Activated T-helper 1 cell treated with anti-CD3 and anti-CD28 coated beads, Interleukin-12 subunit alpha, Interleukin-12 subunit beta, Interleukin-2, Interleukin-4 antibody, amounts not matched to agents 30 ng/mL and 10 ng/mL and 1 ng/mL, durations not matched to agents 14 hours and 24 hours and 36 hours (primary cell): ENCODE measurements at regions not wholly inside any gene's neighbourhood (a gene's known extent, or its start where the extent isn't known, plus 50 kb on each side); places are given as distances from the start of the nearest gene placed in this dataset.

Experiments
- DNase-seq: peaks from one replicate; pipeline ENCODE4 v3.0.0; 2021; ENCODE audit warnings: low spot score
- H3K27ac Mint-ChIP-seq: one replicate; pipeline ENCODE4 v1.8.0; 2021; ENCODE audit warnings: mild to moderate bottlenecking, mixed read lengths
- H3K27me3 Mint-ChIP-seq: one replicate; pipeline ENCODE4 v1.8.0; 2022; ENCODE audit warnings: mild to moderate bottlenecking, moderate library complexity, mixed read lengths; ENCODE audit not compliant: insufficient read depth
- H3K36me3 Mint-ChIP-seq: one replicate; pipeline ENCODE4 v1.8.0; 2021; ENCODE audit warnings: low read depth, mixed read lengths
- H3K4me1 Mint-ChIP-seq: one replicate; pipeline ENCODE4 v1.8.0; 2021; ENCODE audit warnings: low read depth, mixed read lengths
- H3K4me3 Mint-ChIP-seq: one replicate; pipeline ENCODE4 v1.8.0; 2021; ENCODE audit warnings: mild to moderate bottlenecking, moderate library complexity, mixed read lengths
- H3K9me3 Mint-ChIP-seq: one replicate; pipeline ENCODE4 v1.8.0; 2021; ENCODE audit warnings: mixed read lengths
- intact Hi-C: fragments of 100-400 bp; cut with micrococcal nuclease; formaldehyde crosslinking; loops from one replicate; pipeline ENCODE4 v1.15.1; 2024

- peaks cover 16% of the 10 kb centered on the region for H3K27me3 Mint-ChIP-seq
- DNase-seq, result no peak
- no peaks in the 10 kb centered on the region for H3K9me3 Mint-ChIP-seq
- intact Hi-C loops, result no loop called here
- peak overlapping the region; percentile 55 for H3K4me3 Mint-ChIP-seq
- H3K36me3 Mint-ChIP-seq, result no peaks in the 10 kb centered on the region
- no peak overlapping the region for H3K27ac Mint-ChIP-seq
- H3K4me1 Mint-ChIP-seq, result peaks cover 45% of the 10 kb centered on the region
These were observed 229.2 kb downstream of the UACA start for GRCh38 chr15:70533931-70534742.

GRCh38 chr15:70532531-70533186 lies 230.7 kb downstream of the UACA start:
- peaks cover 5% of the 10 kb centered on the region for H3K36me3 Mint-ChIP-seq
- peaks cover 59% of the 10 kb centered on the region for H3K4me1 Mint-ChIP-seq
- intact Hi-C loops, result no loop called here
- H3K27ac Mint-ChIP-seq, result no peak overlapping the region
- no peak overlapping the region for H3K4me3 Mint-ChIP-seq
- no peak for DNase-seq
- peaks cover 13% of the 10 kb centered on the region for H3K27me3 Mint-ChIP-seq
- H3K9me3 Mint-ChIP-seq, result no peaks in the 10 kb centered on the region

- peaks cover 63% of the 10 kb centered on the region for H3K4me1 Mint-ChIP-seq
- H3K36me3 Mint-ChIP-seq, result peaks cover 5% of the 10 kb centered on the region
- H3K4me3 Mint-ChIP-seq, result no peak overlapping the region
- DNase-seq, result no peak
- no peak overlapping the region for H3K27ac Mint-ChIP-seq
- H3K9me3 Mint-ChIP-seq, result no peaks in the 10 kb centered on the region
- intact Hi-C loops, result no loop called here
- H3K27me3 Mint-ChIP-seq, result peaks cover 12% of the 10 kb centered on the region
These were observed 231.8 kb downstream of the UACA start for GRCh38 chr15:70531576-70531975.

- H3K36me3 Mint-ChIP-seq, result peaks cover 5% of the 10 kb centered on the region
- H3K9me3 Mint-ChIP-seq, result no peaks in the 10 kb centered on the region
- peaks cover 12% of the 10 kb centered on the region for H3K27me3 Mint-ChIP-seq
- intact Hi-C loops, result no loop called here
- DNase-seq, result no peak
- H3K27ac Mint-ChIP-seq, result no peak overlapping the region
- no peak overlapping the region for H3K4me3 Mint-ChIP-seq
- H3K4me1 Mint-ChIP-seq, result peaks cover 56% of the 10 kb centered on the region
These were observed 232.5 kb downstream of the UACA start for GRCh38 chr15:70530906-70531305.

- H3K4me3 Mint-ChIP-seq, result no peak overlapping the region
- intact Hi-C loops, result no loop called here
- peaks cover 52% of the 10 kb centered on the region for H3K4me1 Mint-ChIP-seq
- peaks cover 5% of the 10 kb centered on the region for H3K36me3 Mint-ChIP-seq
- no peak overlapping the region for H3K27ac Mint-ChIP-seq
- no peak for DNase-seq
- H3K27me3 Mint-ChIP-seq, result peaks cover 12% of the 10 kb centered on the region
- no peaks in the 10 kb centered on the region for H3K9me3 Mint-ChIP-seq
These were observed 232.9 kb downstream of the UACA start for GRCh38 chr15:70530503-70530902.

GRCh38 chr15:70530017-70530499 lies 233.3 kb downstream of the UACA start:
- Mint-ChIP-seq H3K9me3 (no peaks in the 10 kb centered on the region), H3K27me3 (peaks cover 12% of the 10 kb centered on the region), H3K4me1 (peaks cover 47% of the 10 kb centered on the region), H3K27ac (no peak overlapping the region), H3K4me3 (no peak overlapping the region), H3K36me3 (peaks cover 5% of the 10 kb centered on the region)
- DNase-seq, result no peak
- intact Hi-C loops, result no loop called here

- no peaks in the 10 kb centered on the region for H3K9me3 Mint-ChIP-seq
- H3K27ac Mint-ChIP-seq, result peak overlapping the region; percentile 50
- H3K27me3 Mint-ChIP-seq, result peaks cover 12% of the 10 kb centered on the region
These were observed 234.5 kb downstream of the UACA start for GRCh38 chr15:70528816-70529215.

GRCh38 chr15:70528270-70528706 lies 235.1 kb downstream of the UACA start:
- H3K4me3 Mint-ChIP-seq, result peak overlapping the region; percentile 27
- DNase-seq, result peak; percentile 60
- peaks cover 5% of the 10 kb centered on the region for H3K36me3 Mint-ChIP-seq
- peaks cover 32% of the 10 kb centered on the region for H3K4me1 Mint-ChIP-seq
- intact Hi-C loops, result loop anchor here (1.0 to 2.0 kb wide), 7 partner anchors 15 to 1114 kb away; partner anchors contain the start of gene KIF23
- peaks cover 11% of the 10 kb centered on the region for H3K27me3 Mint-ChIP-seq
- peak overlapping the region; percentile 50 for H3K27ac Mint-ChIP-seq
- H3K9me3 Mint-ChIP-seq, result no peaks in the 10 kb centered on the region

More at GRCh38 chr15:70528816-70529215, 234.5 kb downstream of the UACA start:
- no peak overlapping the region for H3K4me3 Mint-ChIP-seq
- peaks cover 5% of the 10 kb centered on the region for H3K36me3 Mint-ChIP-seq
- DNase-seq, result no peak
- intact Hi-C loops, result loop anchor here (1.0 to 2.0 kb wide), 7 partner anchors 16 to 1115 kb away; partner anchors contain the start of gene KIF23
- peaks cover 35% of the 10 kb centered on the region for H3K4me1 Mint-ChIP-seq

- intact Hi-C loops, result no loop called here
- peaks cover 10% of the 10 kb centered on the region for H3K27me3 Mint-ChIP-seq
- no peak overlapping the region for H3K27ac Mint-ChIP-seq
- peaks cover 32% of the 10 kb centered on the region for H3K4me1 Mint-ChIP-seq
- H3K4me3 Mint-ChIP-seq, result no peak overlapping the region
- H3K9me3 Mint-ChIP-seq, result no peaks in the 10 kb centered on the region
- DNase-seq, result no peak
- H3K36me3 Mint-ChIP-seq, result peaks cover 5% of the 10 kb centered on the region
These were observed 236.4 kb downstream of the UACA start for GRCh38 chr15:70526974-70527325.

- Mint-ChIP-seq H3K4me1 (peaks cover 32% of the 10 kb centered on the region), H3K36me3 (peaks cover 5% of the 10 kb centered on the region), H3K9me3 (no peaks in the 10 kb centered on the region), H3K27me3 (peaks cover 13% of the 10 kb centered on the region), H3K27ac (no peak overlapping the region), H3K4me3 (no peak overlapping the region)
- intact Hi-C loops, result no loop called here
- DNase-seq, result no peak
These were observed 237.0 kb downstream of the UACA start for GRCh38 chr15:70526221-70526973.

GRCh38 chr15:70525551-70525950 lies 237.8 kb downstream of the UACA start:
- H3K4me1 Mint-ChIP-seq, result peaks cover 32% of the 10 kb centered on the region
- H3K9me3 Mint-ChIP-seq, result no peaks in the 10 kb centered on the region
- peaks cover 5% of the 10 kb centered on the region for H3K36me3 Mint-ChIP-seq
- no peak overlapping the region for H3K4me3 Mint-ChIP-seq
- no peak overlapping the region for H3K27ac Mint-ChIP-seq
- peaks cover 18% of the 10 kb centered on the region for H3K27me3 Mint-ChIP-seq
- no peak for DNase-seq
- intact Hi-C loops, result no loop called here

- intact Hi-C loops, result no loop called here
- Mint-ChIP-seq H3K27me3 (peaks cover 25% of the 10 kb centered on the region), H3K4me1 (peaks cover 22% of the 10 kb centered on the region), H3K36me3 (peaks cover 5% of the 10 kb centered on the region), H3K4me3 (no peak overlapping the region), H3K27ac (no peak overlapping the region), H3K9me3 (no peaks in the 10 kb centered on the region)
- DNase-seq, result no peak
These were observed 238.9 kb downstream of the UACA start for GRCh38 chr15:70524470-70524869.
